ENCODE measurements at regions not wholly inside any gene's neighbourhood (a gene's known extent, or its start where the extent isn't known, plus 50 kb on each side); places are given as distances from the start of the nearest gene placed in this dataset.

DNA sequence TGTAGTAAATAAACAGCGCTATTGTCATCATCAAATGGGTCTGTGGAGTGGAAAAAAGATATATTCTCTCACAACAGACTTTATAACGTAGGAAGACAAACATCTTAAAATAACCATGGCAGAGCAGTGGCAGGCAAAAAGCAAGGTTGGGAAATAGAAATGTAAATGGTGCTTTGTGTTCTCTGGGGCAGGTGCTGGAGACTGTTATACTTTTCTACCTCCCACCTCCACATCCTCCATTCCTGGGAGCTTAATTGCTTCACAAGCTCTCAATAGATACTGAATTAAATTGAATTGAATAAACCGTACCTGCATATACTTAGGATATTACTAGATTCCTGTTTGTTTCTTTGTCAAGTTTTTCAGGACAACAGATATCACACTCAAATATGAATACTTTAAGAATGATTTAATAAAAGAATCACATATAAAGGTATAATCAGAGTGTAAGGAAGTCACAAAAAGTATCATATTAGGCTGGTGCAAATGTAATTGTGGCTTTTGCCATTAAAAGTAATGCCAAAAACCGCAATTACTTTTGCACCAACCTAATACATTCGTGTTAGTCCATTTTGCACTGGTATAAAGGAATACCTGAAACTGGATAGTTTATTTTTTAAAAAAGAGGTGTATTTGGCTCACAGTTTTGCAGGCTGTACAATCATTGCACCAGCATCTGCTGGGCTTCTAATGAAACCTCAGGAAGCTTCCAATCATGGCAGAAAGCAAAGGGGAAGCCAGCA, 367.3 kb downstream of the GRIA2 start:
- in situ Hi-C loops (cut with HindIII; ENCODE audit: low pct_ligation_motif_present, low sequenced_read_pairs) = no loop called here
- Histone ChIP-seq H3K27ac (no peak overlapping the region), H3K4me3 (ENCODE audit: low read depth, low read length) (no peak overlapping the region), H3K27me3 (replicated peaks) (no peaks in the 10 kb centered on the region), H3K36me3 (replicated peaks) (no peaks in the 10 kb centered on the region)
- TF ChIP-seq, protein P1, sequence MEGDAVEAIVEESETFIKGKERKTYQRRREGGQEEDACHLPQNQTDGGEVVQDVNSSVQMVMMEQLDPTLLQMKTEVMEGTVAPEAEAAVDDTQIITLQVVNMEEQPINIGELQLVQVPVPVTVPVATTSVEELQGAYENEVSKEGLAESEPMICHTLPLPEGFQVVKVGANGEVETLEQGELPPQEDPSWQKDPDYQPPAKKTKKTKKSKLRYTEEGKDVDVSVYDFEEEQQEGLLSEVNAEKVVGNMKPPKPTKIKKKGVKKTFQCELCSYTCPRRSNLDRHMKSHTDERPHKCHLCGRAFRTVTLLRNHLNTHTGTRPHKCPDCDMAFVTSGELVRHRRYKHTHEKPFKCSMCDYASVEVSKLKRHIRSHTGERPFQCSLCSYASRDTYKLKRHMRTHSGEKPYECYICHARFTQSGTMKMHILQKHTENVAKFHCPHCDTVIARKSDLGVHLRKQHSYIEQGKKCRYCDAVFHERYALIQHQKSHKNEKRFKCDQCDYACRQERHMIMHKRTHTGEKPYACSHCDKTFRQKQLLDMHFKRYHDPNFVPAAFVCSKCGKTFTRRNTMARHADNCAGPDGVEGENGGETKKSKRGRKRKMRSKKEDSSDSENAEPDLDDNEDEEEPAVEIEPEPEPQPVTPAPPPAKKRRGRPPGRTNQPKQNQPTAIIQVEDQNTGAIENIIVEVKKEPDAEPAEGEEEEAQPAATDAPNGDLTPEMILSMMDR (IDR thresholded peaks at IDR 0.05; ENCODE audit: low read depth, low read length, missing control alignments) = no peak
- no peak for DNase-seq

GRCh38 chr4:157582141-157582540, 361.6 kb downstream of the GRIA2 start:
- Histone ChIP-seq H3K36me3 (replicated peaks) (no peaks in the 10 kb centered on the region), H3K4me3 (ENCODE audit: low read depth, low read length) (no peak overlapping the region), H3K27ac (no peak overlapping the region), H3K27me3 (replicated peaks) (no peaks in the 10 kb centered on the region)
- DNase-seq = no peak
- TF ChIP-seq, protein P1 (IDR thresholded peaks at IDR 0.05; ENCODE audit: low read depth, low read length, missing control alignments) = no peak
- in situ Hi-C loops (cut with HindIII; ENCODE audit: low pct_ligation_motif_present, low sequenced_read_pairs) = no loop called here

GRCh38 chr4:157576671-157577217, 356.2 kb downstream of the GRIA2 start:
- TF ChIP-seq, protein P1 (IDR thresholded peaks at IDR 0.05; ENCODE audit: low read depth, low read length, missing control alignments) = no peak

DNA sequence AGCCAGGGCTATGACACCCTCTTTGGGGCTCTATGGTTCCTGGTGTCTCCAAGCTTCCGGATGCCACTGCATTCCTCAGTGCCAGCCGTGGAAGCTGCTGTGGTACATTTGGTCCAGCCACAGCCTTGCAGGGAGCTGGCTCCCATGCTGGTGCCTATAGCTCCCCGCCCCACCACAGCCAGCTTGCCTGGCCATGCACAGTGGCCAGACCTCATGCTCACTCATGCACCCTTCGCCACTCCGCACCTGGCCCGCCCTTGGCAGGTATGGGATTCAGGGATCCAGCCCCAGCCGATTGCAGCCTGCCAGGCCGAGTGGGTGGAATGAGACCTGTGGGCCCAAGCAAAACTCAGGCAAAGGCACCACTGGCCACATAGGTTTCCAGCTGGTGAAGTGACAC, 354.8 kb downstream of the GRIA2 start:
- TF ChIP-seq, protein P1 (IDR thresholded peaks at IDR 0.05; ENCODE audit: low read depth, low read length, missing control alignments) = no peak
- H3K4me3 ChIP-seq (ENCODE audit: low read depth, low read length) = no peak overlapping the region
- H3K27me3 ChIP-seq (replicated peaks) = no peaks in the 10 kb centered on the region
- in situ Hi-C loops (cut with HindIII; ENCODE audit: low pct_ligation_motif_present, low sequenced_read_pairs) = no loop called here
- H3K36me3 ChIP-seq (replicated peaks) = no peaks in the 10 kb centered on the region
- no peak overlapping the region for H3K27ac ChIP-seq
- DNase-seq = no peak

More at GRCh38 chr4:157576671-157577217, 356.2 kb downstream of the GRIA2 start:
- Histone ChIP-seq H3K27me3 (replicated peaks) (no peaks in the 10 kb centered on the region), H3K27ac (no peak overlapping the region), H3K36me3 (replicated peaks) (no peaks in the 10 kb centered on the region), H3K4me3 (ENCODE audit: low read depth, low read length) (no peak overlapping the region)
- in situ Hi-C loops (cut with HindIII; ENCODE audit: low pct_ligation_motif_present, low sequenced_read_pairs) = no loop called here
- no peak for DNase-seq

- in situ Hi-C loops (cut with HindIII; ENCODE audit: low pct_ligation_motif_present, low sequenced_read_pairs) = no loop called here
- H3K27me3 ChIP-seq (replicated peaks) = no peaks in the 10 kb centered on the region
- H3K27ac ChIP-seq = no peak overlapping the region
- DNase-seq = no peak
- TF ChIP-seq, protein P1 (IDR thresholded peaks at IDR 0.05; ENCODE audit: low read depth, low read length, missing control alignments) = no peak
- no peaks in the 10 kb centered on the region for H3K36me3 ChIP-seq (replicated peaks)
- no peak overlapping the region for H3K4me3 ChIP-seq (ENCODE audit: low read depth, low read length)
These were observed 354.1 kb downstream of the GRIA2 start for GRCh38 chr4:157574606-157575005.
